GM19025 (cell line): ENCODE measurements at regions not wholly inside any gene's neighbourhood (a gene's known extent, or its start where the extent isn't known, plus 50 kb on each side); places are given as distances from the start of the nearest gene placed in this dataset.

ENCODE experiments used
- ATAC-seq: cut with Tn5 transposase; IDR thresholded peaks from one replicate; pipeline ENCODE4 v1.9.1; 2021; ENCODE audit warnings: mild to moderate bottlenecking, low read depth, moderate library complexity; ENCODE audit not compliant: unreplicated experiment

DNA sequence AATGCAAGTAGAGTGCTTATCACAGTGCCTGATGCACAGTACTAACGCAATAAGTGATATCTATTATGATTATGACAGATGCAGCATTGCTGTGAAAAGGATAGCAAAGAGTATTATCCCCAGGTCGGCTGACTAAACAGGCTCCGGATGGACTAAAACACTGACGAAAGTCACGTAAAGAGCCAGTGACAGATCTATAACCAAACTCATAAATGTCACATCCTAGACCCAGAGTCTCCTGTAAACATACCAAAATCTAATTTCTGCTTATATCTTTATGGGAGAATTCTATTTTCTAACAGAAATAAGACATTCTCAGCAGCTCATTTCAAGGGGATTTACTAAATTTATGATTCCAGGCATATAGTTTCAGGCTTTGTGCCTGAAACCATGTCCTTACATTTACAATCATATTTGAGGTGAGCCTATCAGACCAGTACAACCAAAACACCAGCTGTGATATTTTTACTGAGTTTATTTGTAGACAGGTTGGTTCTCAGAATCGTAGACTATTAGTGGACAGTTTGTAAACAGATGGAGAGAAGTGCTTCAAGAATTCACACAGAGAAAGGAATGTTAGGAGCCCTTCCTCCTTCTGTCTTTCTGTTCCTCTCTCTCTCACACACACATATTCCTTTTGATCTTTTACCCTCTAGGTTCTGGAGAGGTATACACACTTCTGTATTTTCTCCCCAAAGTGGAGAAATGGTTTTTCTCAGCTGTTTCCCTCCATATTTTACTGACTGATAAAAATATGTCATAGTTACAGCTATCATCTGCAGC, 52.4 kb upstream of the WDR26 start:
- no peak for ATAC-seq

DNA sequence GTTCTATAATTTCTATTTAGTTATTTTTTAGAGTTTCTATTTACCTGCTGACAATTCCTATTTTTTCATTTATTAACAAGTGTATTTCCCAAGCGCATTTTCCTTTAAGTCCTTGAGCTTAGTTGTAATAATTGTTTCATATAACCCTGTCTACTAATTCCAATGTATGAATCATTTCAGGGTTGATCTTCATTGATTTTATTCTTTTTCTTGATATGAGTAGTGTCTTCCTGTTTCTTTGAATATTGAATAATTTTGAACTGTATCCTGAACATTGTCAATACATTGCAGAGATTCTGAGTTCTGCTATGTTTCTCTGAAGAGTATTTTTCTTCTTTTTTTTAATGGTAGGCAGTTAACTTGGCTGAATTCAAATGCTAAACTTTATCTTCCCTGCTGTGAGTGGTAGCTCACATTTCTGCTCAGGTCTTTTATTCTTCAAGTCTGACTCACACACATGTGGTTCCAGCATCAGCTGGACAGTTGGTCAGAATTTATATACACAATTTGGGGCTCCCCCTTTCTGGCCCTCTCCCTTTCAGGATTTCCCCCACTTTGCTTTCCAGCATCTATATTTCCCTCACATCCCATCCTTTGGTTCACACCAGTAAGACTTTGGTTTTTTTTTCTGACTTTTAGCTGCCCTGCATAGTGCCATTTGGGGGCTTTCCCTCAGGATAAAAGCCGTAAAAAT, 54.4 kb upstream of the WDR26 start:
- no peak for ATAC-seq

DNA sequence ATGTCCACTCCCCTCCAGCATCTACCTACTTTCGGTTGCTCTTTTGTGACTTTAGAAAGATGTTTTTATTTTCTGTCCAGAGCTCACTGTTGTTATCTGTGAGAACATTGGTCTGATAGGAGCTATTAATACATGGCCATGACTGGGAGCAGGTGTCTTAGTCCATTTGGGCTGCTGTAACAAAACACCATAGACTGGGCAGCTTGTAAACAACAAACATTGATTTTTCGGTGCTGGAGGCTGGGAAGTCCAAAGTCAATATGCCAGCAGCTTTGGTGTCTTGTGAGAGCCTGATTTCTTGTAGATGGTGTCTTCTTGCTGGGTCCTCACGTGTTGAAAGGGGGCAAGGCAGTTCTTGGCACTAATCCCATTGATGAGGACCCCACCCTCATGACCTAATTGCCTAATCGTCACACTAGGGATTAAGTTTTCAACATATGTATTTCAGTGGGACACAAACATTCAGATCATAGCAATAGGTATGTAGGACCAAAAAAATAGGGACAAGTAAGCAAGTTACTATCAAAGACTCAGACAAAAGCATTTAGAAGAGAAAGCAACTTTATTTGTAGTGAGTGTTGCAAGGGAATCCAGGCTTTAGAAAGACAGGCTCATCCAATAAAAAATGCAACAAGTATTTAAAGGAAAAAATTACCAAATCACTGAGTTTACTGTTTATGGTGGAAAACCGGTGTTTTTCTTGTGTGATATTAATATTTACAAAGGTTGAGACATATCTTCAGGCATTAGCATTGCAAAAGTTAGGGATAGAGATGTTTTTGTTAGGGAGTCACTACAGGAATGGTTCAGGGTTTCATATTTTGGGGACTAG, 55.2 kb upstream of the WDR26 start:
- no peak for ATAC-seq

DNA sequence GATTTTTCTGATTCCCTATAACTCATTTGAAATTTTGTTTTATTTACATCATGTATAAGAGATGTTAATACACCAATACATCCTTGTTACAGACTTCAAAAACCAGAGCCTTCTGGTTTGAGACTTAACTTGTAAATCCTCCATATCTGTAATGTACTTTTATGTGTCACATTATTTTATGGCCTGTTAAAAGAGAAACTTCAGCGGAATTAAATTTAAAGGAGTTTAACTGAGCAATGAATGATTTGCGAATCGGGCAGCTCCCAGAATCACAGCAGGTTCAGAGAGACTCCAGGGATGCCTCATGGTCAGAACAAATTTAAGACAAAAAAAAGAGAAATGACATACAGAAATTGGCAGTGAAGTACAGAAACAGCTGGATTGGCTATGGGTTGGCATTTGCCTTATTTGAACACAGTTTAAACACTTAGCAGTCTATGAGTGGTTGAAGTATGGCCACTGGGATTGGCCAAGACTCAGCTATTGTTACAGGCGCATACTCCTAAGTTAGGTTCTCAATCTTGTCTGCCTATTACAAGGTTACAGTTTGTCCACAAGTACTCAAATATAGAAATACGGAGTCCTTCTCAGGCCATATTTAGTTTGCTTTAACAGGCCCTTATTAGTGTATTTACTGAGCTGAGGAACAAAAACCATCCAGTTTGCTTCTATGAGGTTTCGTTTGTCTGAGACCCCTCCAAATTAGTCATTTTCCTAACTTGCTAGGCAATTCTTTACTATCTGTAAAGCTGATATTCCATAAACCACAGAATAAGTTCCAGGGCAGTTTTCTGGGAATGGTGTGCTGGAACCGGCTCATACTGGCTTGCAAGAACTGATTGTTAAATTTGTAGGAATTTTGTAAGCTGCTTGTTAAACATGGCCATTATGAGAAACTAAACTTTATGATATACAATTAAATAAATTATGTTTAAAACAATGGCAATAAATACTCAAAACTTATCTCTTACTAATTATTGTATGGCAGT, 56.2 kb upstream of the WDR26 start:
- ATAC-seq, result no peak

DNA sequence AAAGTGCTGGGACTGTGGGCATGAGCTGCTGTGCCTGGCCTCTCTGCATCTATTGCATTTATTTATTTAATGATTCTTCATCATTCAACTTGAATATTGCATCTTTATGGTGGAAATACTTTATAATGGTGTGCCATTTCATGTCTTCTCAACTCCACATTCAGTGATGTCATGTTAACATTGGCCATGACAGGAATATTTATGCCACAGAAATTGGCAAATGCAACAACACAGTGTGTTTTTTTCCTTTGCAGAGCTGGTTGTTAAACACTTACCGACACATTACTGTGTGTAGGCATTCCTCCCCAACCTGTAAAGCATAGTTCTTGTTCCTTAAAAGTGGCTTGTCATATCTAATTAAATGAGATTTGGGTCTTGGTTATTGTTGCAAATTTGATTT, 57.4 kb upstream of the WDR26 start:
- no peak for ATAC-seq

DNA sequence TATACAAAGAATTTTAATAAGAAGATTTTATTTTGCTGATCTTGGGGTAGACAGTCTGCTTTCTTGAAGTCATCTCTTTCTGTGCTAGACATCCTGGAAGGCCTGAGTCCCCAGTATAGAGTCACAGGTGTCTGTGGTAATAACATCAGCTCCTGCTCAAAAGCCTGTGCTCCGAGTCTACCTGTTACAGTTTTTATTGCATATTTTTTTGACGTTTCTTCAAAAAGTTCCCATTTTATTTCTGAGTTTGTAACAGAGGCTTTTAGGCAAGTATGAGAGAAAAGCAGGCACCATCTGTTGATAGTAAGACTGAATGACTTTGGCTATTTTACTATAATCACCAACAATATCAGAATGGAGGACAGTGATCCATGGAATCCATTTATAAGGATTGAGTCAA, 58.0 kb upstream of the WDR26 start:
- no peak for ATAC-seq

GRCh38 chr1:224493269-224493668, 58.7 kb upstream of the WDR26 start:
- no peak for ATAC-seq

- no peak for ATAC-seq
Measured at GRCh38 chr1:224494343-224494742, 59.7 kb upstream of the WDR26 start.

- ATAC-seq, result no peak
Measured at GRCh38 chr1:224495866-224496265, 61.3 kb upstream of the WDR26 start.

- ATAC-seq, result no peak
Measured at GRCh38 chr1:224496826-224497225, 62.2 kb upstream of the WDR26 start.

DNA sequence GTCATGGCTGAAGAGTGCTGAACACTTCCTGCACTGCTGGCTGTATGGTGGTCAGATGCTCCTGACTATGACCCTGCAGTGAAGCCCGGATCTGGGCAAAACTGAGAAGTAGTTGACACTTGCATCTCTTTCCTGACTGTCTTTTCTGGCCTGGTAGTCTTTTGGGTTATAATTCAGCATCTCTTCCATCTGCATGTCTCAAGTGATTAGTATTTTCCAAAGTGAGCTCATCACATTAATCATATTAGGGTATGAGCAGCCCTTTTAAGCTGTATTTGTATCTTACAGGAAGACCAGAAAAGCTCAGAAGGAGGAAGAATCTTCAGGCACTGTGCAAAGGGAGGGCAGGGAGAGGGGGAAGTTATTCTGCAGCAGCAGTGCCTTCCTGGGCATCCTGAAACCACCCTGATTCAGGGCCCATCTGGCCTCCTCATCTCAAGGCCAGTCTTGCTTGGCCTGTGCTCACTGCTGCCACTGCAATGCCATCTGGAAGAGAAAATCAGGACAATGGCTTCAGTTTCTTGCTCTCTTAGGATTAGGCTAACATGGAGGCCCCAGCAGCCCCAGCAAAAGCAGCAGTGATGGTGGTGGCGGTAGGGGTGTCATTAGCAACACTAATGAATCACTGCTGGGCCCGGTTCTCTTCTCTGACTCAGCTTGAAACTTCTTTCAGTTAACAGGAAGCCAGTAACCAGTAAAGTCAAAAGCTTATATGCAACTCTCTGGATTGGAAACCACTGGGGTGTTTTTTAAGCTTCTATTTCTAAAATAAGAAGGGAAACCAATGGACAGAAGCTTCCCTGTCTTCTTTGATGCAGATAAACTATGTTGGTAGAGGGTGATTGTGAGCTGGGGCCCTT, 63.3 kb upstream of the WDR26 start:
- peak; percentile 96 for ATAC-seq

- ATAC-seq, result no peak
Measured at GRCh38 chr1:224498574-224499170, 64.1 kb upstream of the WDR26 start.

DNA sequence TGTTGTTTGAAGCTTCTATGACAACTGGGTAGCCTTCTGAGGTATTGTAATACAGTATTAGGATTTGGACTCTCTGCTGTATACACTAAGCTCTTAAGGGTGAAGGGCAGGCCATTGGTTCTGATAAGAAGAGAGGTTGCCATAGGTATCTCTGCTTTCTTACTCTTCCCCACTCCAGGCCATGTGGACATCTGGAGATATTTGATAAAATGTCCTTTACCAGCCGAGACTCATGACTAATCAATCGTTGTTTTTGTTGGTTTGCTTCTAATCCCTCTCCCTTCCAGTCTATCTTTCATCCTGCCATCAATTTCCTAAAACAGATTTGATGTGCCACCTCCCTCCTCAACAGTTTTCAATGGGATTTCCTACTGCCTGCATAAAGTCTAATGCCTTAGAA, 64.6 kb upstream of the WDR26 start:
- no peak for ATAC-seq

GRCh38 chr1:224500796-224501195, 66.2 kb upstream of the WDR26 start:
- ATAC-seq, result no peak

- ATAC-seq, result no peak
Measured at GRCh38 chr1:224501836-224502235, 67.2 kb upstream of the WDR26 start.

- no peak for ATAC-seq
Measured at GRCh38 chr1:224502459-224503160, 68.0 kb upstream of the WDR26 start.

DNA sequence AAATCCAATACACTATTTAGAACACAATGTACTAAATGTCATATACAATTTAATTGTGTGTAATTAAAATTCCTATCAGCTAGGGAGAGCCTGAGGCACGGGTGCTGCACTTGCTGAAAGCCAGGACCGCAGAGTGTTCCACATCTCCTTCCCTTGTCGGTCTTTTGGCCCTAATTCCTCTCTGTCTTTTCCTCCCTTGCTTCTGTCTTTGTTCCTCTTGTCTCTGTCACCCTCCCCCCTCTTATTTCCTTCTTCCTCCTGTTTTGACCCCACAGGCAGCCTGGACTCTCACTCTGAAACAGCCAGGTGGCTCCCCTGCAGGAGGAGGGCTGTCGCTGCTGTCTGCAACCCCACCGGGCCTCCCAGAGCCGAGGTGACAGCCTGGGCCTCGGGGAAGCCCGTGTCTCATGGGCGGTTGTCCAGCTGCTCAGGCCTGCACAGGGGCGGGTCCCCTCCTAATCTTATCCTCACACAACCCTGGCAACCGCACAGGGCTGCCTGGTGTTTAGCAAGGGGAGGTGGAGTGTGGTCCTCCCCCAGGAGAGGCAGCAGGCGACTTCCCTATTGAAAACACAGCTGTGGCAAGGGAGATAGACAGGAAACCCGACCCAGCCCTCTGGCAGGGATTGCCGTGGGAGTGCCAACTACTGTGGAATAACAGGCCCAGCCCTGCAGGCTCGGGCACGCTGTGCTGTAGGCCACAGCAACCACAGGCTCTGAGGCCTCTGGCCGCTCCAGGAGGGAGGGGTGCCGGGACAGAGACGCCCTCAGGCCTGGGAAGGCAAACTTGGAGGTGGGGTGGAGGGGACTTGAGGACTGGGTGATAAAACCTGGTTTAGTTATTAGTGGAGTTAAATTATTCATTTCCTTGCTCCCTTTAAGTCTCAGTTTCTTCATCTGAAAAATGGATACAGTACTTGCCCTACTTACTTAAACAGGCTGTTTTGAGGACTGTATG, 68.8 kb upstream of the WDR26 start:
- peak; percentile 94 for ATAC-seq
